Prostate gland (tissue), 1 donor: ENCODE measurements at regions not wholly inside any gene's neighbourhood (a gene's known extent, or its start where the extent isn't known, plus 50 kb on each side); places are given as distances from the start of the nearest gene placed in this dataset.

Experiments
- POLR2A ChIP-seq: fragments of 450-650 bp; IDR thresholded peaks from one replicate; pipeline ENCODE4 v1.6.1; 2016; ENCODE audit warnings: antibody characterized with exemption, mild to moderate bottlenecking
- POLR2AphosphoS5 ChIP-seq: sonication (generic); formaldehyde crosslinking; IDR thresholded peaks from one replicate; pipeline ENCODE4 v1.6.1; 2017; ENCODE audit warnings: antibody characterized with exemption

GRCh38 chr9:108515856-108516255 lies 339.9 kb downstream of the ACTL7B start:
- TF ChIP-seq POLR2A, result no peak
- no peak for TF ChIP-seq POLR2AphosphoS5
